Nephron (organoid): ENCODE measurements at regions not wholly inside any gene's neighbourhood (a gene's known extent, or its start where the extent isn't known, plus 50 kb on each side); places are given as distances from the start of the nearest gene placed in this dataset.

Source experiments
- H3K27ac Mint-ChIP-seq, 3 experiments: 2 replicates each; pipeline ENCODE4 v1.8.0; 2020; ENCODE audit warnings: mixed read lengths in 3 of 3, mild to moderate bottlenecking in 2 of 3, moderate library complexity in 1 of 3
- H3K27me3 Mint-ChIP-seq: 2 replicates; pipeline ENCODE4 v1.8.0; 2021; ENCODE audit warnings: low read depth, mild to moderate bottlenecking, moderate library complexity, mixed read lengths
- H3K36me3 Mint-ChIP-seq: 2 replicates; pipeline ENCODE4 v1.8.0; 2020; ENCODE audit warnings: low read depth, mixed read lengths
- H3K4me1 Mint-ChIP-seq: 2 replicates; pipeline ENCODE4 v1.8.0; 2020; ENCODE audit warnings: mixed read lengths
- H3K4me3 Mint-ChIP-seq, 3 experiments: 2 replicates each; pipeline ENCODE4 v1.8.0; 2020; ENCODE audit warnings: mild to moderate bottlenecking in 3 of 3, mixed read lengths in 3 of 3, moderate library complexity in 2 of 3
- H3K9me3 Mint-ChIP-seq: 2 replicates; pipeline ENCODE4 v1.8.0; 2020; ENCODE audit warnings: mixed read lengths
- TF ChIP-seq, protein P1 (sequence below), 3 experiments: fragments of 200-600 bp; sonication (generic); IDR thresholded peaks; one replicate each; pipeline ENCODE4 v1.5.0; 2021; ENCODE audit warnings: antibody characterized with exemption in 3 of 3; ENCODE audit not compliant: unreplicated experiment in 3 of 3

DNA sequence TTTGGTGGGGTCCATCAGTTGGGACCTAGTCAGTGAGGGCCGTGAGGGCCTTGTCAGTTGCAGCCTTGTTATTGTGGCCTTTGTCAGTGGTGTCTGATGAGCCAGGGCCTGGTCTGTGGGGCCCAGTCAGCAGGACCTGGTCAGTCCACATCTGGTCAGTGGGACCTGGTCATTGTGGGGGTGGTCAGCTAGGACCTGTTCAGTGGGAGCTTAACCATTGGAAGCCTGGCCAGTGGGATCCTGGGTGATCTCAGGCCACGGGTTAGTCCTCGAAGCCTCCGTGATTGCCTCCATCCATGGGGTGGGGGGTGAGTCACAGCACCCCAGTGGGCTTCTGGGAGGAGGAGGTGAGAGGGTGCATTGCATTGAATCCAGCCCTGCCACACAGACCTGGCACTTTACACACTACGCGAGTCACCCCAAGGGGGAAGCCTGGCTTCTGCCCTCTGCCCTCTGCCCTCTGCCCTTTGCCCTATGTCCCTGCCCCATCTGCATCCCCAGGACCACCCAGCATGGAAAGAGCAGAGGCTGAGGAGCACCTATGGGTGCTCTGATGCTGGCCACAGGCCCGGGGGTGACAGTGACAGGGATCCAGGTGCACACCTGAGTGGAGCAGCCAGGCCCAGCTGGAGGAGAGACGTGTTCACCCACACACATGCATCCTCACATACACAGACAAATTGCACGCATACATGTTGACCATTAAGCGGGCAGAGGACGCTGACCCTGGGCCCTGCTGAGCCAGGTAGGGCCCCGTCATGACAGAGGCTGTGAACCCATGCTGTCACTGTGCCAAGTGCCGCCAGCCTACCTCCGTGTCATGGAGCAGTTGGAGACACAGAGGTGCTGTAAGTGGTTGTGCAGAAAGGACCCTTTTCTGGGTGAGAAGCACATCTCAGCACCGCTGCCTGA lies 59.8 kb upstream of the TPM4 start:
- H3K4me1 Mint-ChIP-seq, result no peaks in the 10 kb centered on the region
- no peak overlapping the region for H3K4me3 Mint-ChIP-seq
- TF ChIP-seq, protein P1, sequence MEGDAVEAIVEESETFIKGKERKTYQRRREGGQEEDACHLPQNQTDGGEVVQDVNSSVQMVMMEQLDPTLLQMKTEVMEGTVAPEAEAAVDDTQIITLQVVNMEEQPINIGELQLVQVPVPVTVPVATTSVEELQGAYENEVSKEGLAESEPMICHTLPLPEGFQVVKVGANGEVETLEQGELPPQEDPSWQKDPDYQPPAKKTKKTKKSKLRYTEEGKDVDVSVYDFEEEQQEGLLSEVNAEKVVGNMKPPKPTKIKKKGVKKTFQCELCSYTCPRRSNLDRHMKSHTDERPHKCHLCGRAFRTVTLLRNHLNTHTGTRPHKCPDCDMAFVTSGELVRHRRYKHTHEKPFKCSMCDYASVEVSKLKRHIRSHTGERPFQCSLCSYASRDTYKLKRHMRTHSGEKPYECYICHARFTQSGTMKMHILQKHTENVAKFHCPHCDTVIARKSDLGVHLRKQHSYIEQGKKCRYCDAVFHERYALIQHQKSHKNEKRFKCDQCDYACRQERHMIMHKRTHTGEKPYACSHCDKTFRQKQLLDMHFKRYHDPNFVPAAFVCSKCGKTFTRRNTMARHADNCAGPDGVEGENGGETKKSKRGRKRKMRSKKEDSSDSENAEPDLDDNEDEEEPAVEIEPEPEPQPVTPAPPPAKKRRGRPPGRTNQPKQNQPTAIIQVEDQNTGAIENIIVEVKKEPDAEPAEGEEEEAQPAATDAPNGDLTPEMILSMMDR (IDR thresholded peaks at IDR 0.05; ENCODE audit: unreplicated experiment in 3 of 3), result no peak
- no peaks in the 10 kb centered on the region for H3K36me3 Mint-ChIP-seq
- H3K27ac Mint-ChIP-seq, result no peak overlapping the region
- no peaks in the 10 kb centered on the region for H3K27me3 Mint-ChIP-seq
- peaks cover 20% of the 10 kb centered on the region for H3K9me3 Mint-ChIP-seq

DNA sequence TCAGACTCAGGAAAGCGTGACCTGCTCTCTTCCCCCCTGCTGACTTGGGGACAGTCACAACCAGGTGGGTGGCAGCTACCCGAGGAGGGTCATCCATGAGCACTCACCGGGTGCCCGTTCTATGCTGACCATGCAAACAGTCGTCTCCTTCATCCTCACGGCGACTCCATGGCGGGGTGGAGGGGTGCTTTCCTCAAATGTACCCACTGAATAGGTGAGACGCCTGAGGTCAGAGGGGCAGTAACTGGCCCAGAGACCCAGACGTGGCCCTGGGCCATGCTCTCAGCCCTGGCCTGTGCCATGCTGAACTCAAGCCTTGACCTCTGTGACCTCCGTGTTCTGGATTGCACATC lies 59.2 kb upstream of the TPM4 start:
- H3K4me1 Mint-ChIP-seq, result no peaks in the 10 kb centered on the region
- H3K27ac Mint-ChIP-seq, result no peak overlapping the region
- no peaks in the 10 kb centered on the region for H3K27me3 Mint-ChIP-seq
- H3K4me3 Mint-ChIP-seq, result no peak overlapping the region
- peaks cover 18% of the 10 kb centered on the region for H3K9me3 Mint-ChIP-seq
- no peaks in the 10 kb centered on the region for H3K36me3 Mint-ChIP-seq
- TF ChIP-seq, protein P1 (IDR thresholded peaks at IDR 0.05; ENCODE audit: unreplicated experiment in 3 of 3), result no peak

DNA sequence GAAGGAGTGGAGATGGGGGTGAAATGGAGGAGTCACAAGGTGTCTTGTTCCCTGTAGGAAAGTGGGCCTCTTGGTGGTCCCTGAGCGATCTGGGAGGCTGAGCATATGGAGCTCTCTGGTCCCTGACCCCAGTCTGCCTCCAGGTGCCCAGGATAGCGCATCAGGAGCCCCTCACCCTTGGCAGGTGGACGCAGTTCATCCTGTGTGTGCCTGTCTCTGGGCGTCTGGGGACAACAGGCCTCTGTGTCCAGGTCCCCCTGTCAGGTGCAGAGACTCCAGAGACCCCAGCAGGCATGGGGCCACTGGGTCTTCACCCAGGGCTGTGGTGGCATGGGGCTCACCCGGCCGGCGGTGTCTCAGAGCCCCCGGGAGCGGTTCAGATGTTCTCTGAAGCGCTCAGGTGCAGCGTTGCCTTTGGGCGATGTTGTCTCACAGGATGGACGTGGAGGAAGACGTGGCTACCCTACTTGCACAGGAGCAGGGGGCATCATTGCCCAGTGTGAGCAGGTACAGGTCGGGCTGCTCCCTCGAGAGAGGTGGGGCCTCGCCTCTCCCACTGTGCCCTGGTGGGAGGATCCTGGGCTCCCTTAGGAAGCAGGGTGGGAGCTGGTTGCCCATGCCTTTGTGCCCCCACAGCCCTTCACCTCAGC lies 58.1 kb upstream of the TPM4 start:
- TF ChIP-seq, protein P1 (IDR thresholded peaks at IDR 0.05; ENCODE audit: unreplicated experiment in 3 of 3), result no peak
- H3K4me1 Mint-ChIP-seq, result no peaks in the 10 kb centered on the region
- no peak overlapping the region for H3K27ac Mint-ChIP-seq
- no peak overlapping the region for H3K4me3 Mint-ChIP-seq
- peaks cover 13% of the 10 kb centered on the region for H3K9me3 Mint-ChIP-seq
- no peaks in the 10 kb centered on the region for H3K36me3 Mint-ChIP-seq
- H3K27me3 Mint-ChIP-seq, result no peaks in the 10 kb centered on the region

DNA sequence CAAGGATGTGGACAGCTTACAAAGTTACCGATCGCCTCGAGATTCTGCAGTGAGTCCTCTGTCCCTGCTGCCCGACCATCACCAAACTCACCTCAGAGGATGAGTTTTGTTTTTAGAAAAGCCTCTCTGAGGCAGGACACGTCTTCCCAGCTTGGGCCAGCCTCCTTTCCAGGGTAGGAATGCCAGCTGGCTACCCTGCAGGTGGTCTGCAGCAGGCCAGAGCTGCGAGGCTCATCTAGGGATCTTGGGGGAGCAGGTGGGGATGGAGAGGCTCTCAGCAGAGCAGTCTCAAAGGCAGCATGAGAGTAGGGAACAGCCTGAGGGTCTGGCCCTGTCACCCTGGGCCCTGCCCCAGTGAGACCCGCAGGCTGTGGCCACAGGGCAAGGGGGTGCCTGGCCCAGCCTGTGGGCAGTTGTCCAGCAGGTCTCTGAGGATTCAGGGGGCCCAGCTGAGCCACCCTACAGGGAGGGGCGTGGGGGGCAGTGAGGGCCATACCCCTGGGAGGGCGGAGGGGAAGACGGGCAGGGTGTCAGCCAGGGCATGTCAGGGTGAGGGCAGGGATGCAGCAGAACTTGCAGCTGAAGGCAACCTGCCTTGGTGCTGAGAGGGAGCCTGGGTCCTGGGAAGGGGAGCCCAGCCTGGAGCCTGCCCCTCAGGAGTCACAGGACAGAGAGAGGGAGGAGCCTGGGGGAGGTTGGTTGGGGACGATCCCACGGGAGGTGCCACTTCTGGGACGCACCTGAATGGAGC lies 57.3 kb upstream of the TPM4 start:
- H3K9me3 Mint-ChIP-seq, result peaks cover 7% of the 10 kb centered on the region
- TF ChIP-seq, protein P1 (IDR thresholded peaks at IDR 0.05; ENCODE audit: unreplicated experiment in 3 of 3), result no peak
- no peak overlapping the region for H3K27ac Mint-ChIP-seq
- H3K4me3 Mint-ChIP-seq, result no peak overlapping the region
- H3K27me3 Mint-ChIP-seq, result no peaks in the 10 kb centered on the region
- no peaks in the 10 kb centered on the region for H3K36me3 Mint-ChIP-seq
- H3K4me1 Mint-ChIP-seq, result no peaks in the 10 kb centered on the region

DNA sequence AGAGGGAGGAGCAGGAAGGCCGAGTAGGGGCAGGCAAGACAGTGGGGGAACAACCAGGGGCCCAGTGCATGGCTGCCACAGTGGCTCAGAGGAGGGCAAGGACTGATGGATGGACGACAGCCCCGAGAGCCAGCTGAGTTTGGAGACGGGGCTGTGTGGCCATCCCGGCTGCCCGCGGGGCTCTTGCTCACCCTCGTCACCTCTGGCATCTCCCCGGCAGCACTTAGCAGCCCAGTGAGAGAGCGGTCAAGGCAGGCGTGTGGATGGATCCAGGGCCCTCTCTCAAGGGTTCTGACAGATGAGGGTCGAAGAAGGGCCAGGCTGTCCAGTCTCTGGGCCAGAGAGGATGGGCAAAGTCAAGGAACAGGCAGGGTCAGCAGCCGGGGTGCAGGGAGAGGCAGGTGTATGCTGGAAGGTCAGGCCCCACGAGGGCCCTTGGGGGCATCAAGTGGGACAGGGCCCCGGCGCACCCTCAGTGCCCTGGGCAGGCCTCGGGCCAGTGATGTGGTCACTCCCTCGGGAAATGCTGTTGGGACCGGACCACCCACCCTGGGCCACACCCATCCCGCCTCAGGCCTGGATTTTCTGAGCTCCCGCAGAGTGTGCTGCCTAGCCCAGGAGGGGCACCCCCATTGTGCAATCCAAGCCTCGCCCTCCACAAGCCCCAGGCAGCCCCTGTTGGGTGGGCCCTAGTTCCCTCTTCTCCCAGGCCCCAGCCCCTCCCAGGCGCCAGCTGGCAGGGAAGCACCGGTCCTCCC lies 56.4 kb upstream of the TPM4 start:
- Mint-ChIP-seq H3K27ac (no peak overlapping the region), H3K27me3 (no peaks in the 10 kb centered on the region), H3K9me3 (peaks cover 5% of the 10 kb centered on the region), H3K36me3 (no peaks in the 10 kb centered on the region), H3K4me1 (no peaks in the 10 kb centered on the region), H3K4me3 (no peak overlapping the region)
- TF ChIP-seq, protein P1 (IDR thresholded peaks at IDR 0.05; ENCODE audit: unreplicated experiment in 3 of 3), result no peak
